Inflammatory macrophage (primary cell): ENCODE measurements at regions not wholly inside any gene's neighbourhood (a gene's known extent, or its start where the extent isn't known, plus 50 kb on each side); places are given as distances from the start of the nearest gene placed in this dataset.
A peak's percentile ranks its signal among the peaks of the same experiment; 100 is the strongest.
"Not testable (repeated sequence)": the region's sequence is repeated elsewhere in the genome, so short reads cannot be mapped to it uniquely, and the experiment has no call there.

Experiments
- DNase-seq, 2 donors: peaks; one replicate each; pipeline ENCODE4 v3.0.0-alpha.2; 2020 to 2022

DNA sequence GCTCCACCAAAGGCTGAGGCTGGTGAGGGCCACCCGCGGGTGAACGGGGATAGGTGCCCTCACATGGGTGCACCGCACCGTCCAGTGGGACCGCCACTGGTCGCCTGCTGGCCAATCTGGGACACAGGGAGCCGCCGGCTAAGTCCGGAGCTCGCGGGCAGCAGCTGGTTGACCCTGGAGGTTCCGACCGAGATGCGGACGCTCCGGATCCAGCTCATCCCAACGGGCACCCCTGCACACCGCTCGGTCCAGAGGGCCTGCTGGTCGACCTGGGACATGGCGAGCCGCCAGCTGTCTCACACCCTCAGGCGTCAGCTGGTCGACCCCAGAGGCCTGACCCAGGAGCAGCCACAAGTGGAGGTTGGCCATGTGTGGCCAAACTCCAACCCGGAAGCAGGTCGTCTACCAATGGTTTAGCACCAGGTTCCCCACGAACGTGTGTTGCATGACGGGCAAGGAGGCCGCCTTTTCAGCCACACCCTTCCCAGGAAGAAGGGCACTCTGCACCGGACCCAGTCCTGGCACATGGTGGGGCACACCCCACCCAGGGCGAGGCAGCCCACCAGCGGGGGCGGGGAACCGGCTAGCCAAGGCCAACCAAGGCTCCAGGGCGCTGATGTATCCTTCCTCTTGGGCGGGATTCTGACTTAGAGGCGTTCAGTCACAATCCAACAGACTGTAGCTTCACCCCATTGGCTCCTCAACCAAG lies 746.0 kb upstream of the DEFB115 start:
- no peak for DNase-seq

- DNase-seq: no peak
Measured at GRCh38 chr20:30513050-30513628, 744.3 kb upstream of the DEFB115 start.

DNA sequence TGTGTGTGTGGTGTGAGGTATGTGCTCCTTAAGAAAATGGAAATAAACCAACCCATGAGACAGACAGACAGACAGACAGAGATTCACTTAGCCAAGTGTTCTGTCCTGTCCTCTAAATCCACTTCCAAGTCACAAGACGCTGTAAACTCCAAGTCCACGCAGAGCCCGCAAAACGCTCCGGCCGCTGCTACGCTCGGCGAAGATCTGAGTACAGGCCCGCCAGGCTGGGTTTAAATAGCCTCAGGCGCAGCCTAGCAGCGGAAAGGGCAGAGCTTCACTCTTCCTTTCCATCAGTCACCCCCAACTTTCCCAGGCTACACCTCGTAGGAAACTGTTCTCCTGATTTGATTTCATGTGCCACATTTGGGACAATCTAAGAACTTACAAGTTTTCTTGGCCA lies 741.5 kb upstream of the DEFB115 start:
- not testable (repeated sequence) for DNase-seq

DNA sequence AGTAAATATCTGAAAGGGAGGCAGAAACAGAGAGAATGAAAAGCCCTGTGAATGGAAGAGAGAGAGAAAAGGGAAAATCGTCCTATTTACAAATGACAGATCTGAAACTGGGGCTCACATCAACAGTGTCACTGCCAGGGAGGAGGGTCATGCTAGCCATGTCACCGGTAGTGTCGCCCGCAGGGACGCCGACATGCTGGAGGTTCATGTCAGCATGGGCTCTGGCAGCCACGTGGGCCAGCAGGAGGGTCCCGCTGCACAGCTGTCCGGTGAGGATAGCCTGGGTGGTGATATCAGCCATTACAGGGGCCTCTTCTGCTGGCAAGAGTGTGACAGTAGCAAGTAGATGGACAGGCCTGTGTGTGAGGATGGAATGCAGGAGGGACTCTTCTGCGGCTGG lies 738.6 kb upstream of the DEFB115 start:
- DNase-seq: not testable (repeated sequence)

DNA sequence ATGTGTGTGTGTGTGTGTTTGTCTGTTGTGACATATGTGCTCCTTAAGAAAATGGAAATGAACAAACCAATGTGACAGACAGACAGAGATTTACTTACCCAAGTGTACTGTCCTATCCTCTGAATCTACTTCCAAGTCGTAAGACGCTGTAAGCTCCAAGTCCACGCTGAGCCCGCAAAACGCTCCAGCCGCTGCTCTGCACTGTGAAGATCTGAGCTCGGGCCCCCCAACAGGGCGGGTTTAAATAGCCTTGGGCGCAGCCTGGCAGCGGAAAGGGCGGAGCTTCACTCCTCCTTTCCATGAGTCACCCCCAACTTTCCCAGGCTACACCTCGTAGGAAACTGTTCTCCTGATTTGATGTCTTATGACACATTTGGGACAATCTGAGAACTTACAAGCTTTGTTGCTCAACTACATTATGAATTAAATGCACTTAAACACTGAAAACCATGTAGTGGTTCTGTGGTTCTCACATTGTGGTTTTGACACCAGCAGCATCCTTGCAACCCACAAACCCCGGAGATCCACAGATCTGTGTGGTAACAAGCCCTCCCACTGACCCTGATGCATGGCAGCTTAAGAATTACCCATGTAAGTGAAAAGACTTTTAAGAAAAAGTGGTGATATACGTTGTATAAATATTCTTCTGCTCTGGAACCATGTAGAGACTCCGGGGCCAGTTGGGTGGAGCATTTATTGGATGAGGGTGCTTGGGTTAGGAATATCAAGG lies 735.6 kb upstream of the DEFB115 start:
- DNase-seq: not testable (repeated sequence)

- DNase-seq: not testable (repeated sequence)
Measured at GRCh38 chr20:30524155-30524554, 733.3 kb upstream of the DEFB115 start.

- not testable (repeated sequence) for DNase-seq
Measured at GRCh38 chr20:30524761-30525160, 732.7 kb upstream of the DEFB115 start.

GRCh38 chr20:30533653-30534052 lies 723.8 kb upstream of the DEFB115 start:
- not testable (repeated sequence) for DNase-seq

GRCh38 chr20:30537459-30537858 lies 720.0 kb upstream of the DEFB115 start:
- not testable (repeated sequence) for DNase-seq

DNA sequence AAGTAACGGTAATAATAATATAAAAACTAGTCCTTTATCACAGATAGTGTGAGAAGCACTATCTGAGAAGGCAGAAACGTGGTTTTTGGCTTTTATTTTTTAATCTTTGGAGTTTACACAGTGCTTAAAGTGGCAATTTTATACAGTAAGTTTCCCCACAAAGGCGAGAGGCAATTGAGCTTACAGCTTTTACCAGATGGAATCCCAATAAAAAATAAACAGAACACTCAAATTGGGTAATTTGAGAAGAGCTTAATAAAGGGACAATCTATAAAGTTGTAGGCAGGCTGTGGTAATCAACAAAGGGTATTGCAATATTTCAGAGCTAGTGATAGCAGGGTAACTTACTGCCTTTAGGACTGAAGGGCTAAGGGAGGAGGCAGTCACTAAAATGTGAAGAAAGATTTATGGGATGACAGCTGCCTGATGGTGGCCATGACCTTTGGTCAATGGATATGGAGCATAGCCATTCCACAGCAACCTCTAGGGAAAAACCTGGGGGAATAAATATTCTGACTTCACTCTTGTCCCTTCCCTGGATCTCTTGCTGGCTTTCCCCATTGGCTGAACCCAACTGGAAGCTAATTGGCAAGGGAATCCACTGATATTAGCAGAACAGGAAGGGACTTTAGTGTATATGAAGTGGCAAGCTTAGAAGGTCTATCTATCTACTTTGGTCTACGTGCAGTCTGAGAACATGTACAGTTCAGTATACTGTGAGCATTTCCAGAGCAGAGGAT lies 717.0 kb upstream of the DEFB115 start:
- not testable (repeated sequence) for DNase-seq

GRCh38 chr20:30551236-30551635 lies 706.2 kb upstream of the DEFB115 start:
- DNase-seq: not testable (repeated sequence)

- not testable (repeated sequence) for DNase-seq
Measured at GRCh38 chr20:30556797-30557196, 700.7 kb upstream of the DEFB115 start.

- DNase-seq: not testable (repeated sequence)
Measured at GRCh38 chr20:30565086-30565485, 692.4 kb upstream of the DEFB115 start.

GRCh38 chr20:30569867-30570266 lies 687.6 kb upstream of the DEFB115 start:
- DNase-seq: not testable (repeated sequence)

DNA sequence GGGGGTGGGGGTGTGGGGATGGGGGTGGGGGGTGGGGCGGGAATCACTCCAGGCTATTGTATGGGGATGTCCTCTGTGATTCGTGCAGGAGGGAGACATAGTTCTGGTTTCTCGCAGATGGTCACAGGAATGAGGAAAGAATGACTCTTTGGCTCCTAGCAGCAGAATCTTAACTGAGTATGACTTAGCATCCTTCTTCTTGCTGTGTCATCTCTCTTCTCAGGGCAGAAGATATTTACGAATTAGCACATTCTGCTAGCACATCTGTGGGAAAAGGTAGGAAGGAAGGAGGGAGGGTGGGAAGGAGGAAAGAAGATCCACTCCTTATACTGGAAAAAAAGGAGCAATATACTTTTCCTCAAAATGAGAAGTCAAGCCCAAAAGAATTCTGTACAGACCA lies 686.8 kb upstream of the DEFB115 start:
- DNase-seq: not testable (repeated sequence)

- DNase-seq: not testable (repeated sequence)
Measured at GRCh38 chr20:30574337-30574736, 683.1 kb upstream of the DEFB115 start.

DNA sequence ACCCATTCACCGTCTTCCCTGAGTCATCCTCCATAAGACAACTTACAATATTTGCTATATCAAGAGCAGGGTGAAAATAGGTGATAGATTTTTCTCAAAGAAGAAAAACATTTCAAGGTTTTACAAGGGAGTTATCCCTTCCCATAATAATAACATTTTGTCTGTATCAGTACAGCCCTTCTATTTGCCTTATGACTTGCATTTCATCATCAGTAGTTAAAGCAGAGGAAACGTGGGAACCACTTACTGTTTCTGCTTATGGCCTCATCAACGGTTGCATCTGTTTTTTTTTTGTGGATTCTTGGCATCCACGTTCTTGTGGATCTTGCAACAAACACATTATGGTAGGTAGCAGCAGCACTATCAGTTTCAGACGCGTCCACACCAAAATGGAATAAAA lies 678.4 kb upstream of the DEFB115 start:
- DNase-seq: not testable (repeated sequence)

- DNase-seq: peak in 1 of 2 donors; percentile 8
Measured at GRCh38 chr20:30579824-30580438, 677.5 kb upstream of the DEFB115 start.

DNA sequence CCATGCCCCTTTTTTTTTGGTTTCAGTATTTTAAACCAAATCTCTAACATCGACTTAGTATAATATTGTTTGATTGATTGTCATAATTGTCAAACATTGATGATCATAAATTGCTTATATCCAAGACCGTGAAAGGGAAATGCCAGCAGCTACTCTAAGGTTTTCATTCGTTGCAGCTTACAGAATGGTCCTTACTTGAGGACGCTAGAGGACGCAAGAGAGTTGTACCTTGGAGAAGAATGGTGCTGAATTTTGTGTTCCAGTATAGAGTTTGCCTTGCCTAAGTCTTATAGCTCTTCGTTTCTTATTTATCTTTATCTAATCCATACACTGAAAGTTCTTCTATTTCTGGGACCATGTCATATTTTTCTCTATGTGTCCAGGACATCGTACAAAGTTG lies 675.6 kb upstream of the DEFB115 start:
- not testable (repeated sequence) for DNase-seq

GRCh38 chr20:30584403-30584802 lies 673.1 kb upstream of the DEFB115 start:
- DNase-seq: not testable (repeated sequence)

DNA sequence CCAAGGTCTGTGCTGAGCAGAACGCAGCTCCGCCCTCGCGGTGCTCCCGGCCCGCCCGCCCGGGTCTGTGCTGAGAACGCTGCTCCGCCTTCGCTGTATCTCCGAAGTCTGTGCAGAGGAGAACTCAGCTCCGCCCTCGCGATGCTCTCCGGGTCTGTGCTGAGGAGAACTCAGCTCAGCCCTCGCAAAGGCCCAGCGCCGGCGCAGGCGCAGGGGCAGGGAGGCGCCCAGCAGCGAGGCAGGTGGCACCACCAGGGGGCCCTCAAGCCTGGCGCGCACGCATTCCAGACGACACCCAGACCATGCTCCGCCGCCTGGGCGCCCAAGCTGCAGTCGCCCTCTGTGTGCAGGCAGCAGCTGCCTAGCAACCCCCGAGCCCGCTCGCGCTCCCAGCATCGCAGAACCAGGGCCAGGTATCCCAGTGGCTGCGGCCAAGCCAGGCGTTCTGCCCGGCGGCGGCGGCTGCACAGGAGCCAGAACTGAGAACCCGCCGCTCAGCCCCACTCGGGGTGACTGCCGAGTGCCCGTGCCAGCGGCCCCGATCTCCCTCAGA lies 672.1 kb upstream of the DEFB115 start:
- peak; percentile 3 to 22 for DNase-seq

- not testable (repeated sequence) for DNase-seq
Measured at GRCh38 chr20:30586178-30586577, 671.3 kb upstream of the DEFB115 start.
